Left lung (tissue), 4 donors: ENCODE measurements at regions not wholly inside any gene's neighbourhood (a gene's known extent, or its start where the extent isn't known, plus 50 kb on each side); places are given as distances from the start of the nearest gene placed in this dataset.
A peak's percentile ranks its signal among the peaks of the same experiment; 100 is the strongest.

Experiments used
- ATAC-seq: fragments of 200-7000 bp; cut with Tn5 transposase; one replicate; pipeline ENCODE4 v1.9.1; 2020; ENCODE audit warnings: moderate library complexity
- DNase-seq, 4 donors: peaks; one replicate each; pipeline ENCODE4 v3.0.0-alpha.2; 2013 to 2020
- H3K27ac ChIP-seq, 2 donors: fragments of 200-600 bp; sonication (generic) in 1 of 2; one replicate each; pipeline versions ENCODE4 v1.5.0 to v1.8.0; 2020 to 2021
- H3K27me3 ChIP-seq, 2 donors: fragments of 200-600 bp; sonication (generic) in 1 of 2; one replicate each; pipeline versions ENCODE4 v1.5.0 to v1.8.0; 2020 to 2021
- H3K36me3 ChIP-seq, 2 donors: fragments of 200-600 bp; sonication (generic) in 1 of 2; one replicate each; pipeline versions ENCODE4 v1.5.0 to v1.8.0; 2020 to 2021
- H3K4me1 ChIP-seq, 2 donors: fragments of 200-600 bp; one replicate each; pipeline ENCODE4 v1.8.0; 2021
- H3K4me3 ChIP-seq, 2 donors: fragments of 200-600 bp; sonication (generic) in 1 of 2; one replicate each; pipeline versions ENCODE4 v1.5.0 to v1.8.0; 2020 to 2021; ENCODE audit warnings: mild to moderate bottlenecking in 1 of 2
- H3K9me3 ChIP-seq, 2 donors: fragments of 200-600 bp; sonication (generic) in 1 of 2; one replicate each; pipeline versions ENCODE4 v1.5.0 to v1.8.0; 2020 to 2021
- CTCF ChIP-seq, 2 donors: fragments of 200-600 bp; sonication (generic) in 1 of 2; IDR thresholded peaks; one replicate each; pipeline versions ENCODE4 v1.5.0 to v1.8.0; 2021; ENCODE audit warnings: antibody characterized with exemption in 2 of 2
- intact Hi-C, 2 donors: fragments of 100-400 bp; cut with DNase I; formaldehyde crosslinking; loops; one replicate each; pipeline versions ENCODE4 v1.11.2 to v1.14.2; 2022
- donor health status: DM: no; HTN: yes; CAD: no.
- donor health status: DM: no; HTN: no; CAD: no.

- no peak overlapping the region for H3K4me3 ChIP-seq
- H3K9me3 ChIP-seq = peaks cover 0 to 7% of the 10 kb centered on the region in 2 donors
- no peaks in the 10 kb centered on the region for H3K4me1 ChIP-seq
- DNase-seq (no peak), ATAC-seq (no peak)
- no peaks in the 10 kb centered on the region for H3K36me3 ChIP-seq
- no peak for TF ChIP-seq CTCF (IDR thresholded peaks at IDR 0.05)
- intact Hi-C loops = no loop called here
- no peak overlapping the region for H3K27ac ChIP-seq
- H3K27me3 ChIP-seq = no peaks in the 10 kb centered on the region
Observed at GRCh38 chr13:68050761-68051160, 820.6 kb upstream of the PCDH9 start.

GRCh38 chr13:68048802-68049359, 818.7 kb upstream of the PCDH9 start:
- ATAC-seq = no peak

GRCh38 chr13:68047889-68048288, 817.8 kb upstream of the PCDH9 start:
- no peaks in the 10 kb centered on the region for H3K9me3 ChIP-seq
- H3K27me3 ChIP-seq = no peaks in the 10 kb centered on the region
- no peak for TF ChIP-seq CTCF (IDR thresholded peaks at IDR 0.05)
- no peaks in the 10 kb centered on the region for H3K4me1 ChIP-seq
- H3K27ac ChIP-seq = no peak overlapping the region
- H3K36me3 ChIP-seq = no peaks in the 10 kb centered on the region
- H3K4me3 ChIP-seq = no peak overlapping the region
- ATAC-seq = no peak
- intact Hi-C loops = no loop called here
- DNase-seq = no peak

More at GRCh38 chr13:68048802-68049359, 818.7 kb upstream of the PCDH9 start:
- no peaks in the 10 kb centered on the region for H3K27me3 ChIP-seq
- no peak overlapping the region for H3K4me3 ChIP-seq
- H3K4me1 ChIP-seq = no peaks in the 10 kb centered on the region
- no peaks in the 10 kb centered on the region for H3K36me3 ChIP-seq
- intact Hi-C loops = no loop called here
- DNase-seq = no peak
- no peak overlapping the region for H3K27ac ChIP-seq
- H3K9me3 ChIP-seq = no peaks in the 10 kb centered on the region
- no peak for TF ChIP-seq CTCF (IDR thresholded peaks at IDR 0.05)

GRCh38 chr13:68046903-68047302, 816.8 kb upstream of the PCDH9 start:
- Histone ChIP-seq H3K36me3 (no peaks in the 10 kb centered on the region), H3K27me3 (no peaks in the 10 kb centered on the region)
- no peak for ATAC-seq

More at GRCh38 chr13:68046903-68047302, 816.8 kb upstream of the PCDH9 start:
- no peak overlapping the region for H3K27ac ChIP-seq
- TF ChIP-seq CTCF (IDR thresholded peaks at IDR 0.05) = no peak
- H3K9me3 ChIP-seq = no peaks in the 10 kb centered on the region
- H3K4me3 ChIP-seq = no peak overlapping the region
- intact Hi-C loops = no loop called here
- peak in 1 of 4 donors; percentile 3 for DNase-seq
- H3K4me1 ChIP-seq = no peaks in the 10 kb centered on the region
